Spleen (tissue), 7 donors: ENCODE measurements at regions not wholly inside any gene's neighbourhood (a gene's known extent, or its start where the extent isn't known, plus 50 kb on each side); places are given as distances from the start of the nearest gene placed in this dataset.

Experiments used
- POLR2A ChIP-seq, 3 donors: fragments of 450-650 bp; IDR thresholded peaks; one replicate each; pipeline ENCODE4 v1.5.1; 2017; ENCODE audit warnings: antibody characterized with exemption in 3 of 3, mild to moderate bottlenecking in 1 of 3
- POLR2AphosphoS5 ChIP-seq, 3 donors: sonication (generic); formaldehyde crosslinking; IDR thresholded peaks; one replicate each; pipeline ENCODE4 v1.5.1; 2017; ENCODE audit warnings: antibody characterized with exemption in 3 of 3
- TF ChIP-seq, protein P1 (sequence below), 11 experiments: fragments of 200-600 bp in 7 of 11; fragments of 450-650 bp in 4 of 11; sonication (generic) in 4 of 11; IDR thresholded peaks in 8 of 11; conservative IDR thresholded peaks in 3 of 11; 1 replicate in 7 of 11; 2 replicates in 4 of 11; pipeline versions ENCODE4 v1.4.0 to v1.8.0; 2016 to 2021; ENCODE audit warnings: antibody characterized with exemption in 11 of 11, inconsistent platforms in 4 of 11, mild to moderate bottlenecking in 1 of 11
- donor health status: DM: no; HTN: no; CAD: no; lungs with moderate emphysema.
- donor health status: DM: no; HTN: no; CAD: no.
- donor health status: DM: no; HTN: no; CAD: no.

DNA sequence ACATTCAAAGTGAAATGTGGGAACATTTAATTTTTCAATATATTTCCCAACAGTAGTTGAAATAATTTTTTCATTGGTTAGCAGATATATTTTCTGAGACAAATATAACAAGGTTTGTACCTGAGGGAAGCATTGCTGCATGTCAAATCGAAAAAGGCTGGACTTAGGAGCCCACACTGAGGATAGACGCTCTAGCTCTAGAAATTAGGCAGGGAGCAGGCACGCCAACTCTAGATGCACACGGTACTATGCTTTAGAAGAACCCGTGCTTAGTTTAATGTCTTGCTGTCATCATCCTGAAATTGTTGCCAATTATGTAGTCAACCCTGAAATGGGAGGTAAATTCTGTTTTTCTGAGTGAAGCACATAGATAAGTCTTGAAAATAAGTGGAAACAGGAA is 731.1 kb upstream of the ZNF804A start:
- no peak for TF ChIP-seq POLR2AphosphoS5 (IDR thresholded peaks at IDR 0.05)
- TF ChIP-seq, protein P1, sequence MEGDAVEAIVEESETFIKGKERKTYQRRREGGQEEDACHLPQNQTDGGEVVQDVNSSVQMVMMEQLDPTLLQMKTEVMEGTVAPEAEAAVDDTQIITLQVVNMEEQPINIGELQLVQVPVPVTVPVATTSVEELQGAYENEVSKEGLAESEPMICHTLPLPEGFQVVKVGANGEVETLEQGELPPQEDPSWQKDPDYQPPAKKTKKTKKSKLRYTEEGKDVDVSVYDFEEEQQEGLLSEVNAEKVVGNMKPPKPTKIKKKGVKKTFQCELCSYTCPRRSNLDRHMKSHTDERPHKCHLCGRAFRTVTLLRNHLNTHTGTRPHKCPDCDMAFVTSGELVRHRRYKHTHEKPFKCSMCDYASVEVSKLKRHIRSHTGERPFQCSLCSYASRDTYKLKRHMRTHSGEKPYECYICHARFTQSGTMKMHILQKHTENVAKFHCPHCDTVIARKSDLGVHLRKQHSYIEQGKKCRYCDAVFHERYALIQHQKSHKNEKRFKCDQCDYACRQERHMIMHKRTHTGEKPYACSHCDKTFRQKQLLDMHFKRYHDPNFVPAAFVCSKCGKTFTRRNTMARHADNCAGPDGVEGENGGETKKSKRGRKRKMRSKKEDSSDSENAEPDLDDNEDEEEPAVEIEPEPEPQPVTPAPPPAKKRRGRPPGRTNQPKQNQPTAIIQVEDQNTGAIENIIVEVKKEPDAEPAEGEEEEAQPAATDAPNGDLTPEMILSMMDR (IDR thresholded peaks at IDR 0.05 in 8 of 11, conservative IDR thresholded peaks at IDR 0.05 in 3 of 11) = no peak
- TF ChIP-seq POLR2A (IDR thresholded peaks at IDR 0.05) = no peak
